ENCODE measurements at regions not wholly inside any gene's neighbourhood (a gene's known extent, or its start where the extent isn't known, plus 50 kb on each side); places are given as distances from the start of the nearest gene placed in this dataset.

DNA sequence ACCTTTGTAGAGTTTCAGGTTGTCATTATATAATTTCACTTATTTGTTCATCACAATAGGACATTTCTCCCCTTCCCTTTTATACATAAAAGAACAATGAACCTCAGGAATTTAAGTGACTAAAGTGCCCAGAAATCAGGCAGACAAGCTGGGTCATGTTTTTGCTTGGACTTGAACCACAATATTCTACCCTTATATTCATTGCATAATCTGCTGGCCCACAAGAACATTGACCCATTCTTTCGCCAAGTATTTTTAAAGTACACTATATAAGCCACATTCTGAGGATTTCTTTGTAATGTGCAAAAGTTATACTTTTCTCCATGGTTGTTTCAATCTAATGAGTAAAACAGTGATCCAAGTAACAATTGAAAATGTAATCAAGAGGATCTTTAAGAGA, 637.5 kb upstream of the SLIT2 start (continued):
- TF ChIP-seq, protein P1, sequence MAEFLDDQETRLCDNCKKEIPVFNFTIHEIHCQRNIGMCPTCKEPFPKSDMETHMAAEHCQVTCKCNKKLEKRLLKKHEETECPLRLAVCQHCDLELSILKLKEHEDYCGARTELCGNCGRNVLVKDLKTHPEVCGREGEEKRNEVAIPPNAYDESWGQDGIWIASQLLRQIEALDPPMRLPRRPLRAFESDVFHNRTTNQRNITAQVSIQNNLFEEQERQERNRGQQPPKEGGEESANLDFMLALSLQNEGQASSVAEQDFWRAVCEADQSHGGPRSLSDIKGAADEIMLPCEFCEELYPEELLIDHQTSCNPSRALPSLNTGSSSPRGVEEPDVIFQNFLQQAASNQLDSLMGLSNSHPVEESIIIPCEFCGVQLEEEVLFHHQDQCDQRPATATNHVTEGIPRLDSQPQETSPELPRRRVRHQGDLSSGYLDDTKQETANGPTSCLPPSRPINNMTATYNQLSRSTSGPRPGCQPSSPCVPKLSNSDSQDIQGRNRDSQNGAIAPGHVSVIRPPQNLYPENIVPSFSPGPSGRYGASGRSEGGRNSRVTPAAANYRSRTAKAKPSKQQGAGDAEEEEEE (CRISPR knock-in tag; IDR thresholded peaks at IDR 0.05; ENCODE audit: borderline replicate concordance) = no peak
- TF ChIP-seq ZNF256 (CRISPR knock-in tag; conservative IDR thresholded peaks at IDR 0.05) (no peak), SCMH1 (CRISPR knock-in tag; IDR thresholded peaks at IDR 0.05; ENCODE audit: borderline replicate concordance) (no peak), ZNF660 (CRISPR knock-in tag; IDR thresholded peaks at IDR 0.05; ENCODE audit: borderline replicate concordance, low read depth) (no peak), HOXA9 (CRISPR knock-in tag; IDR thresholded peaks at IDR 0.05; ENCODE audit: borderline replicate concordance) (no peak), SMAD3 (CRISPR knock-in tag; IDR thresholded peaks at IDR 0.05) (no peak), SNRNP70 (IDR thresholded peaks at IDR 0.05; ENCODE audit: low read depth, low read length) (no peak), NKX3-1 (CRISPR knock-in tag; IDR thresholded peaks at IDR 0.05) (no peak), ZFAT (CRISPR knock-in tag; conservative IDR thresholded peaks at IDR 0.05) (no peak)
- TF ChIP-seq, protein P2, sequence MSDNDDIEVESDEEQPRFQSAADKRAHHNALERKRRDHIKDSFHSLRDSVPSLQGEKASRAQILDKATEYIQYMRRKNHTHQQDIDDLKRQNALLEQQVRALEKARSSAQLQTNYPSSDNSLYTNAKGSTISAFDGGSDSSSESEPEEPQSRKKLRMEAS (IDR thresholded peaks at IDR 0.05) = no peak

DNA sequence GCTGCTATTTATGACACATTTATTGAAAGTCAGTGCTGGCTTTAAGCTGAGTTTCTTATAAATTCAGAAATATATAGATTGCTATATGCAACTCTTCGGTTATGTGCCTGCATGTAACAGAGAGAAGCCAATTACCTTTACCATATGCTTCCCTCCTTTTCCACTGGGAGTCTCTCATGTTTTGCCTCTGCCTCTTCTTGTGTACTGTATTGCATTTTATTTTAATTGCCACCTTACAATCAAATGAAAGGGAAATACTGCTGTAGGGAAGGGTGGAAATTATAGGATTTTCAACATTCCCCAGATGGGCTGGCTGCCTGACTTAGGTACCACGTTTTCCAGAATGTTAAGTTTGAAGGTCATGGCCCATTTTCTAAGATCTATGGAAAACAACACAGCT, 655.4 kb upstream of the SLIT2 start:
- Histone ChIP-seq H3K79me2 (ENCODE audit: insufficient read depth, low read length) (no peaks in the 10 kb centered on the region), H3K4me3 (replicated peaks in 1 of 3; ENCODE audit: insufficient read depth in 1 of 3, low read depth in 2 of 3, low read length in 3 of 3) (no peak overlapping the region), H3K4me2 (ENCODE audit: low read depth, low read length) (no peak overlapping the region), H3K27ac (ENCODE audit: extremely low read length, insufficient read depth, low read length) (no peak overlapping the region), H3K27me3 (ENCODE audit: control insufficient read depth in 1 of 2, insufficient read depth in 2 of 2, low read length in 2 of 2) (no peaks in the 10 kb centered on the region), H3K9ac (ENCODE audit: insufficient read depth, low read depth, low read length) (no peak overlapping the region), H3K36me3 (replicated peaks in 1 of 2; ENCODE audit: control insufficient read depth in 1 of 2, insufficient read depth in 2 of 2, low read length in 2 of 2) (no peaks in the 10 kb centered on the region), H4K20me1 (ENCODE audit: insufficient read depth, low read length) (no peaks in the 10 kb centered on the region), H3K9me3 (ENCODE audit: low read length) (peaks cover 77% of the 10 kb centered on the region), H3K4me1 (ENCODE audit: insufficient read depth, low read length) (no peaks in the 10 kb centered on the region), H2AFZ (ENCODE audit: low read length) (no peak overlapping the region)
- ATAC-seq (no peak), DNase-seq (ENCODE audit: low spot score) (no peak), FAIRE-seq (no peak)
- POLR2A ChIA-PET = no interaction called here
- BruUV-seq (replicated peaks) = no TSS peak
- in situ Hi-C loops (cut with HindIII; ENCODE audit: extremely low pct_ligation_motif_present, low pct_unique_long_range_greater_than_20kb) = no loop called here
- 0% methylated on average over 2 of the region's 2 CpGs for WGBS (ENCODE audit: low lambda C conversion rate)
- CTCF ChIA-PET (ENCODE audit: low intra/inter-chr PET ratio, low total read pairs) = no interaction called here
- intact Hi-C loops (cut with micrococcal nuclease; ENCODE audit: unreplicated experiment) = no loop called here
- TF ChIP-seq, protein P3, sequence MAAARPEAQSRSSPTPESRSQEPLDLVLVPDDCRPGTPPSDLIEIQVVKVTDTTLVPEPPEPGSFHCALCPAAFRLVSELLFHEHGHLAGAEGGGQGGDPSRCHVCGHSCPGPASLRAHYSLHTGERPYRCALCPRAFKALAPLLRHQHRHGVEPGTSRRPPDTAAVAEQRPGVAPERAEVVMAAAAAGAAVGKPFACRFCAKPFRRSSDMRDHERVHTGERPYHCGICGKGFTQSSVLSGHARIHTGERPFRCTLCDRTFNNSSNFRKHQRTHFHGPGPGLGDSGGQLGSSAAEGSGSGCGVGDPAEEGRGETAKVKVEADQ (CRISPR knock-in tag; IDR thresholded peaks at IDR 0.05; ENCODE audit: borderline replicate concordance) = no peak
- TF ChIP-seq, protein P4, sequence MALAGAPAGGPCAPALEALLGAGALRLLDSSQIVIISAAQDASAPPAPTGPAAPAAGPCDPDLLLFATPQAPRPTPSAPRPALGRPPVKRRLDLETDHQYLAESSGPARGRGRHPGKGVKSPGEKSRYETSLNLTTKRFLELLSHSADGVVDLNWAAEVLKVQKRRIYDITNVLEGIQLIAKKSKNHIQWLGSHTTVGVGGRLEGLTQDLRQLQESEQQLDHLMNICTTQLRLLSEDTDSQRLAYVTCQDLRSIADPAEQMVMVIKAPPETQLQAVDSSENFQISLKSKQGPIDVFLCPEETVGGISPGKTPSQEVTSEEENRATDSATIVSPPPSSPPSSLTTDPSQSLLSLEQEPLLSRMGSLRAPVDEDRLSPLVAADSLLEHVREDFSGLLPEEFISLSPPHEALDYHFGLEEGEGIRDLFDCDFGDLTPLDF (CRISPR knock-in tag; IDR thresholded peaks at IDR 0.05) = no peak
- TF ChIP-seq KLF12 (CRISPR knock-in tag; IDR thresholded peaks at IDR 0.05; ENCODE audit: borderline replicate concordance) = no peak
- TF ChIP-seq ZNF350 (CRISPR knock-in tag; IDR thresholded peaks at IDR 0.05; ENCODE audit: borderline replicate concordance, low read depth) = no peak
- no peak for TF ChIP-seq ZNF432 (CRISPR knock-in tag; IDR thresholded peaks at IDR 0.05; ENCODE audit: borderline replicate concordance)
- TF ChIP-seq ZNF33A (CRISPR knock-in tag; IDR thresholded peaks at IDR 0.05; ENCODE audit: borderline replicate concordance) = no peak
- no peak for TF ChIP-seq TGIF2 (CRISPR knock-in tag; IDR thresholded peaks at IDR 0.05)
- TF ChIP-seq MEIS2 (CRISPR knock-in tag; IDR thresholded peaks at IDR 0.05) = no peak
- TF ChIP-seq, protein P5, sequence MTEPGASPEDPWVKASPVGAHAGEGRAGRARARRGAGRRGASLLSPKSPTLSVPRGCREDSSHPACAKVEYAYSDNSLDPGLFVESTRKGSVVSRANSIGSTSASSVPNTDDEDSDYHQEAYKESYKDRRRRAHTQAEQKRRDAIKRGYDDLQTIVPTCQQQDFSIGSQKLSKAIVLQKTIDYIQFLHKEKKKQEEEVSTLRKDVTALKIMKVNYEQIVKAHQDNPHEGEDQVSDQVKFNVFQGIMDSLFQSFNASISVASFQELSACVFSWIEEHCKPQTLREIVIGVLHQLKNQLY (CRISPR knock-in tag; IDR thresholded peaks at IDR 0.05) = no peak
- no peak for TF ChIP-seq CHCHD3 (CRISPR knock-in tag; IDR thresholded peaks at IDR 0.05)

Measured in HepG2 (cell line).